NT2/D1 (cell line): ENCODE measurements at regions not wholly inside any gene's neighbourhood (a gene's known extent, or its start where the extent isn't known, plus 50 kb on each side); places are given as distances from the start of the nearest gene placed in this dataset.
"Not testable (repeated sequence)": the region's sequence is repeated elsewhere in the genome, so short reads cannot be mapped to it uniquely, and the experiment has no call there.

Experiments
- DNase-seq: peaks from one replicate; pipeline ENCODE4 v3.0.0-alpha.2; 2011; ENCODE audit warnings: low read depth, low spot score
- H3K27me3 ChIP-seq: 2 replicates; pipeline ENCODE4 v1.6.0; 2011; ENCODE audit warnings: mild to moderate bottlenecking; ENCODE audit not compliant: insufficient read length, insufficient read depth
- H3K36me3 ChIP-seq: 2 replicates; pipeline ENCODE4 v1.6.1; 2011; ENCODE audit warnings: mild to moderate bottlenecking, low read length, mixed read lengths; ENCODE audit not compliant: insufficient read depth, insufficient read length
- H3K4me1 ChIP-seq: 2 replicates; pipeline ENCODE4 v1.5.1; 2011; ENCODE audit not compliant: insufficient read depth, insufficient read length
- H3K4me3 ChIP-seq: 2 replicates; pipeline ENCODE4 v1.5.1; 2011; ENCODE audit warnings: low read depth; ENCODE audit not compliant: insufficient read length
- H3K9ac ChIP-seq: 2 replicates; pipeline ENCODE4 v1.6.0; 2011; ENCODE audit warnings: low read depth; ENCODE audit not compliant: insufficient read length
- H3K9me3 ChIP-seq: 2 replicates; pipeline ENCODE4 v1.5.1; 2011; ENCODE audit warnings: mild to moderate bottlenecking, low read length; ENCODE audit not compliant: insufficient read depth
- SUZ12 ChIP-seq: IDR thresholded peaks from 2 replicates; pipeline ENCODE4 v1.6.1; 2011; ENCODE audit not compliant: insufficient read length, insufficient read depth; ENCODE audit errors: extremely low read depth
- YY1 ChIP-seq: IDR thresholded peaks from 2 replicates; pipeline ENCODE4 v1.6.1; 2011; ENCODE audit not compliant: insufficient read length, insufficient read depth
- ZNF274 ChIP-seq: IDR thresholded peaks from 2 replicates; pipeline ENCODE4 v1.6.1; 2011; ENCODE audit warnings: mild to moderate bottlenecking, low read depth, low read length

DNA sequence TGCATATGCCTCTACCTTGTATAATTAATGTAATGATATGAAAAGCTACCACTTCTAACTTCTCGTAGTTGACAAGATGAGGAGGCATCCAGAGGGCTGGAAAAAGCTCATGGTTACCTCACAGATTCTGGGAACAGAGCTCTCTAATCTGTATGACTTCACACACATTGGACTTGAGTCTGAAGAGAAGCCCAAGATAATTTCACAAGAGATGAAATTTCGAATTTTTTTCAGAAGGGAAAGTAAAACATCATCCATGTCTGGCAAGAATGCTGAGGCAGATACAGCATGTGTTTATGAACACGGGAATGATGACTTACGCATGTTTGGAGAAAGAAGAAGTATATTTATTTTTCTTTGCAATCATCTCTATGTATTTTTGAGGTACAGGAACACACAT is 141.8 kb upstream of the TENT5A start:
- Histone ChIP-seq H3K9me3 (no peaks in the 10 kb centered on the region), H3K36me3 (no peaks in the 10 kb centered on the region), H3K27me3 (no peaks in the 10 kb centered on the region), H3K9ac (no peak overlapping the region), H3K4me3 (no peak overlapping the region), H3K4me1 (no peaks in the 10 kb centered on the region)
- TF ChIP-seq SUZ12 (no peak), ZNF274 (no peak), YY1 (no peak)
- DNase-seq = no peak

DNA sequence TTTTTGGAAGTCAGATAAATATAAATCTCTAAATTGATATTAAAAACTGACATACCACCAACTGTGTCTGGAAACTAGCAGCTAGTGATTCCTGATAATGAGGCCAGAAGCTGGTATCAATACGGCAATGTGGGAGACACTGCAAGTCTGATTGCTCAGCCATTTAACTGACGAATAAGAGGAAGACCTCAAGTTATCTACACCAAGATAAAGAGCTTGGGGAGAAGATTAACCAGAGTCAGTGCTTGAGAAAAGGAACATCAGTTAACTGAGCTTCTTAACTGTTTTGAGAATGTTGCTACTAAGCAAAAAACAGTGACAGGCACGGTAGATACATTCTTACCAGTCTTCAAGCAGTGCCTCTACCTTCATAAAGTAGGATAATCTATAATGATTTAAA is 140.4 kb upstream of the TENT5A start:
- no peaks in the 10 kb centered on the region for H3K36me3 ChIP-seq
- H3K9ac ChIP-seq = no peak overlapping the region
- no peak for DNase-seq
- no peaks in the 10 kb centered on the region for H3K9me3 ChIP-seq
- H3K4me1 ChIP-seq = no peaks in the 10 kb centered on the region
- TF ChIP-seq YY1 = no peak
- TF ChIP-seq ZNF274 = no peak
- TF ChIP-seq SUZ12 = no peak
- H3K4me3 ChIP-seq = no peak overlapping the region
- H3K27me3 ChIP-seq = no peaks in the 10 kb centered on the region

DNA sequence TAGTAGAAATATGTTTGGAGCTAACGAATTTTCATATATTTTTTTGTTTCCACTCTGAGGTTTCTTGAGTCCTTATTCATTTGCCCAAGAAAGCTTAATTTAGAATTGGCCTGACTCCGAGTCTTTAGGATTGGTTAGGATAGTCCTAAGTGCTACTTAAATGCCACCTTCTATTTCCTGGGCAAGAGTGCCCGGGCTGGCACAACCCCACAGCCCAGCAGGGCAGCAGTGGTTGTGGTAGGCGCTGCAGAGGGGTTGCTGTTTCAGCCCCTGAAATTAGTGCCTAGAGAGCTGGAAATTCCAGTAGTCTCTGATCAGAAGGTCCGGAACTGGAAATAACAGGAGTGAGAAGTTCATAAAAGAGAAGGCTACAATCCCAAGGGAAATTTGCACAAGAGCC is 139.4 kb upstream of the TENT5A start:
- H3K4me1 ChIP-seq = no peaks in the 10 kb centered on the region
- no peak for DNase-seq
- no peaks in the 10 kb centered on the region for H3K27me3 ChIP-seq
- H3K36me3 ChIP-seq = no peaks in the 10 kb centered on the region
- H3K4me3 ChIP-seq = no peak overlapping the region
- TF ChIP-seq ZNF274 (no peak), YY1 (no peak), SUZ12 (no peak)
- H3K9me3 ChIP-seq = no peaks in the 10 kb centered on the region
- no peak overlapping the region for H3K9ac ChIP-seq

DNA sequence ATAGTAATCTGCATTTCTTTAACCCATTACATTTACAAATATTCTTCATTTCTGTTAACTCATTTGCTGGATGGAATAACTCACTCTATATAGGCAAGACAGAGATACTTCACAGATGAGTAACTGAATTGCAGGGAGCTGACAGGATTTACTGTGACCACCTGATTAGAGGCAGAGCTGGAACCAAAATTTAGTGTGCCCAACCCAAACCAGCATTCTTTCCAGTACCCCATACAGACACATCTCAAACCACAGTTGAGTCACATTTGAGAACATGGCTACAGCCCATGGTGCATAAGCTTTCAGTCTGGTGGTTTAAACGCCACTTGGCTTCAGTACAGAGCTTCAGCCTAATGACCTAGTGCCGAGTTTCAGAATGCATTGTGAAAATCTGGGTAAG is 138.4 kb upstream of the TENT5A start:
- Histone ChIP-seq H3K9me3 (no peaks in the 10 kb centered on the region), H3K4me1 (no peaks in the 10 kb centered on the region), H3K4me3 (no peak overlapping the region), H3K27me3 (no peaks in the 10 kb centered on the region), H3K36me3 (no peaks in the 10 kb centered on the region), H3K9ac (no peak overlapping the region)
- TF ChIP-seq ZNF274 (no peak), SUZ12 (no peak), YY1 (no peak)
- no peak for DNase-seq

DNA sequence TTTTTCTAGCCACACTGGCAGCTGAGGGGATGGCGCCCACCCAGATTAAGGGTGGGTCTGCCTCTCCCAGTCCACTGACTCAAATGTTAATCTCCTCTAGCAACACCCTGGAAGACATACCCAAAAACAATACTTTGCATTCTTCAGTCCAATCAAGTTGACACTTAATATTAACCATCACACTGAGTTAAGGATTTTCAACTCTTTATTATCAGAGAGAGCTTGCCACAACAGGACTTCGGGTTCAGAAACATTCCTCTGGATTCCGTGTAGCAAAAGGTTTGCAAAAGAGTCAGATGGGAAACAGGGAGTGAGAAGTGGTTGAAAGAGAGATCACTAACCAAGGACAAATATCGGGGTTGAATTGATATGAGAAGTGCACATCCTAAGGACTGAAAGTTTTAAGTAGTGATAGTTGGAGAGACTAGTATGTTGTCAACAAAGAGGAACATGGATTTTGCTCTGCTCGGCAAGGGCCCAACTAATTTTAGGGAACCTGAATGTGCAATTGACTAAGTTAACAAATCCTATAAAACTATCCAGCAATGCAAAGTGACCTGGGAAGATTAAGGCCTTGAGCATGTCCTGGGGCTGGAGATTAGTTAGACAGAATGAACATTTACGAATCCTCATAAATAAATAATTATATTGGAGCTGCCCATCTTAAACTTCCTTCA is 137.0 kb upstream of the TENT5A start:
- no peaks in the 10 kb centered on the region for H3K36me3 ChIP-seq
- no peaks in the 10 kb centered on the region for H3K27me3 ChIP-seq
- H3K9ac ChIP-seq = no peak overlapping the region
- no peak for DNase-seq
- H3K4me3 ChIP-seq = no peak overlapping the region
- TF ChIP-seq ZNF274 (no peak), YY1 (no peak), SUZ12 (no peak)
- H3K9me3 ChIP-seq = no peaks in the 10 kb centered on the region
- no peaks in the 10 kb centered on the region for H3K4me1 ChIP-seq

DNA sequence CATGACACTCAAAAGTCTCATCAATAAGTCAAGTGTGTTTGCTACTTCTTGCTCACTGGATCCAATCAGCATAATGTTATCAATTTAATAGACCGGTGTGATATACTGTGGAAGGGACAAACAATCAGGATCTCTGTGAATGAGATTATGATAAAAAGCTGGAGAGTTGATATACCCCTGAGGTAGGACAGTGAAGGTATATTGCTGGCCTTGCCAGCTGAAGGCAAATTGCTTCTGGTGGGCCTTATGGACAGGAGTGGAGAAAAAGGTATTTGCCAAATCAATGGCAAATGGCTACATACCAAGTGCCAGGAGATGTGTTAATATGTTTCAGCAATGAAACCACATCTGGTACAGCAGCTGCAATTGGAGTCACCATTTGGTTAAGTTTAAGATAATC is 134.4 kb upstream of the TENT5A start:
- not testable (repeated sequence) for H3K9ac ChIP-seq, H3K9me3 ChIP-seq, DNase-seq, H3K27me3 ChIP-seq, H3K36me3 ChIP-seq, H3K4me1 ChIP-seq, H3K4me3 ChIP-seq

DNA sequence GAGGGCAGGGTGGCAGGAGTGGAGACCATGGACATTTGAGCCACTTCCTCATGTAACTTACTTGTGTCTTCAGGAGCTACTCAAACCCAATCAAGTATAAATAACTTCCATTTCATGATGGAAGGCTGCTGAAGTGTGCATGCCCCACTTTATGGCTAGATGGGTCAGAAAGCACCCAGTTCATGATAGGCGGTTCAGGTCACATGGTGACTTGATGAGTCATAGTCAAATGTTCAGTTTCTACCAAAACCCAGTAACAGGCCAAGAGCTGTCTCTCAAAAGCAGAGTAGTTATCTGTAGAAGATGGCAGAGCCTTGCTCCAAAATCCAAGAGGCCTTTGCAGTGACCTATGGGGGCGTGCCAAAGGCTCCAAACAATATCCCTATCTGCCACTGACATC is 133.7 kb upstream of the TENT5A start:
- DNase-seq = no peak
- Histone ChIP-seq H3K9me3 (no peaks in the 10 kb centered on the region), H3K4me3 (no peak overlapping the region), H3K9ac (no peak overlapping the region), H3K36me3 (no peaks in the 10 kb centered on the region), H3K4me1 (no peaks in the 10 kb centered on the region), H3K27me3 (no peaks in the 10 kb centered on the region)
- TF ChIP-seq ZNF274 = no peak
- no peak for TF ChIP-seq SUZ12
- no peak for TF ChIP-seq YY1

DNA sequence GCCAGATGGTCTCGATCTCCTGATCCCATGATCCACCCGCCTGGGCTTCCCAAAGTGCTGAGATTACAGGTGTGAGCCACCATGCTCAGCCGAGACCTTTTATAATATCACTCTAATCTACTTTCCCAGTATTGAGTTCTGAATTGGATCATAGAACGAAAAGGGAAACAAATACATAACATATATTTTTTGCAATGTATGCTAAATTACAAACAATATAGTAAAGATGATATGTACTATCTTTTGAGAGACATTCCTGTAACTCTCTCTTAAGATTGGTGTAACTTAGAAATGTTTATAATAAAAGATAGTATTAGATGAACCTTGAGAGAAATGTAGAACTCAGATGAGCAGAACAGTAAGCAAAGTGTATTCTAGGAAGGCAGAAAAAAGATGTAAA is 129.2 kb upstream of the TENT5A start:
- H3K9me3 ChIP-seq = no peaks in the 10 kb centered on the region
- no peak overlapping the region for H3K9ac ChIP-seq
- TF ChIP-seq YY1 (no peak), SUZ12 (no peak), ZNF274 (no peak)
- H3K36me3 ChIP-seq = no peaks in the 10 kb centered on the region
- no peaks in the 10 kb centered on the region for H3K4me1 ChIP-seq
- H3K27me3 ChIP-seq = no peaks in the 10 kb centered on the region
- no peak for DNase-seq
- H3K4me3 ChIP-seq = no peak overlapping the region
